ENCODE measurements at regions not wholly inside any gene's neighbourhood (a gene's known extent, or its start where the extent isn't known, plus 50 kb on each side); places are given as distances from the start of the nearest gene placed in this dataset.

GRCh38 chr15:94059013-94059587, 172.3 kb upstream of the MCTP2 start:
- intact Hi-C loops (cut with micrococcal nuclease) = no loop called here

- intact Hi-C loops (cut with micrococcal nuclease) = no loop called here
Measured at GRCh38 chr15:94057305-94057704, 174.1 kb upstream of the MCTP2 start.

GRCh38 chr15:94056314-94056713, 175.0 kb upstream of the MCTP2 start:
- intact Hi-C loops (cut with micrococcal nuclease) = no loop called here

GRCh38 chr15:94053626-94054025, 177.7 kb upstream of the MCTP2 start:
- intact Hi-C loops (cut with micrococcal nuclease) = no loop called here

GRCh38 chr15:94052711-94053110, 178.7 kb upstream of the MCTP2 start:
- intact Hi-C loops (cut with micrococcal nuclease) = no loop called here

- intact Hi-C loops (cut with micrococcal nuclease) = no loop called here
Measured at GRCh38 chr15:94047566-94047965, 183.8 kb upstream of the MCTP2 start.

- intact Hi-C loops (cut with micrococcal nuclease) = no loop called here
Measured at GRCh38 chr15:94042180-94042928, 189.0 kb upstream of the MCTP2 start.

GRCh38 chr15:94041746-94042145, 189.6 kb upstream of the MCTP2 start:
- intact Hi-C loops (cut with micrococcal nuclease) = no loop called here

- intact Hi-C loops (cut with micrococcal nuclease) = no loop called here
Measured at GRCh38 chr15:94040541-94041248, 190.7 kb upstream of the MCTP2 start.

- intact Hi-C loops (cut with micrococcal nuclease) = no loop called here
Measured at GRCh38 chr15:94036156-94036555, 195.2 kb upstream of the MCTP2 start.

GRCh38 chr15:94033683-94034020, 197.7 kb upstream of the MCTP2 start:
- intact Hi-C loops (cut with micrococcal nuclease) = no loop called here

GRCh38 chr15:94033014-94033682, 198.2 kb upstream of the MCTP2 start:
- intact Hi-C loops (cut with micrococcal nuclease) = no loop called here

GRCh38 chr15:94032571-94032970, 198.8 kb upstream of the MCTP2 start:
- intact Hi-C loops (cut with micrococcal nuclease) = no loop called here

GRCh38 chr15:94031072-94031471, 200.3 kb upstream of the MCTP2 start:
- intact Hi-C loops (cut with micrococcal nuclease) = no loop called here

- intact Hi-C loops (cut with micrococcal nuclease) = no loop called here
Measured at GRCh38 chr15:94029495-94029894, 201.9 kb upstream of the MCTP2 start.

GRCh38 chr15:94028809-94029208, 202.6 kb upstream of the MCTP2 start:
- intact Hi-C loops (cut with micrococcal nuclease) = no loop called here

GRCh38 chr15:94028121-94028520, 203.2 kb upstream of the MCTP2 start:
- intact Hi-C loops (cut with micrococcal nuclease) = no loop called here

GRCh38 chr15:94027581-94027980, 203.8 kb upstream of the MCTP2 start:
- intact Hi-C loops (cut with micrococcal nuclease) = no loop called here

- intact Hi-C loops (cut with micrococcal nuclease) = no loop called here
Measured at GRCh38 chr15:94026458-94027304, 204.7 kb upstream of the MCTP2 start.

- intact Hi-C loops (cut with micrococcal nuclease) = no loop called here
Measured at GRCh38 chr15:94023531-94023930, 207.8 kb upstream of the MCTP2 start.

- intact Hi-C loops (cut with micrococcal nuclease) = no loop called here
Measured at GRCh38 chr15:94021621-94022320, 209.6 kb upstream of the MCTP2 start.
